CD8-positive, alpha-beta memory T cell (primary cell): ENCODE measurements at regions not wholly inside any gene's neighbourhood (a gene's known extent, or its start where the extent isn't known, plus 50 kb on each side); places are given as distances from the start of the nearest gene placed in this dataset.
"Not testable (repeated sequence)": the region's sequence is repeated elsewhere in the genome, so short reads cannot be mapped to it uniquely, and the experiment has no call there.

ENCODE experiments used
- CTCF ChIA-PET: fragments of 350-600 bp; sonication (Branson Sonifier 250); formaldehyde crosslinking; loops from one replicate; lab custom pipeline; 2021; ENCODE audit warnings: antibody characterized with exemption; lab: Charles Lee
- POLR2A ChIA-PET: fragments of 350-600 bp; sonication (Branson Sonifier 250); formaldehyde crosslinking; loops from one replicate; lab custom pipeline; 2021; ENCODE audit warnings: antibody characterized with exemption; lab: Charles Lee
- DNase-seq, 5 donors: peaks; one replicate each; pipeline versions ENCODE4 v3.0.0 to v3.0.0-alpha.2; 2020 to 2022; ENCODE audit warnings: mixed read lengths in 1 of 5
- H3K27ac ChIP-seq: one replicate; pipeline ENCODE4 v1.7.0; 2013; ENCODE audit warnings: low read depth, mild to moderate bottlenecking, low read length, moderate library complexity
- H3K27me3 ChIP-seq: 2 replicates; pipeline ENCODE4 v1.7.0; 2013; ENCODE audit warnings: low read length, mild to moderate bottlenecking; ENCODE audit not compliant: insufficient read depth, poor library complexity, severe bottlenecking
- H3K36me3 ChIP-seq: 2 replicates; pipeline ENCODE4 v1.7.0; 2013; ENCODE audit warnings: mild to moderate bottlenecking, low read length, moderate library complexity; ENCODE audit not compliant: insufficient read depth
- H3K4me1 ChIP-seq: 2 replicates; pipeline ENCODE4 v1.7.0; 2013; ENCODE audit warnings: mild to moderate bottlenecking, low read length, moderate library complexity; ENCODE audit not compliant: insufficient read depth
- H3K4me3 ChIP-seq: 2 replicates; pipeline ENCODE4 v1.7.0; 2013; ENCODE audit warnings: mild to moderate bottlenecking, low read length
- H3K9me3 ChIP-seq: 2 replicates; pipeline ENCODE4 v1.7.0; 2013; ENCODE audit warnings: mild to moderate bottlenecking, low read length
- H3K27ac Mint-ChIP-seq, 8 donors: one replicate each; pipeline ENCODE4 v1.8.0; 2020 to 2021; ENCODE audit warnings: mixed read lengths in 8 of 8, mild to moderate bottlenecking in 6 of 8, inconsistent platforms in 3 of 8, moderate library complexity in 3 of 8
- H3K27me3 Mint-ChIP-seq, 2 donors: one replicate each; pipeline ENCODE4 v1.8.0; 2020 to 2021; ENCODE audit warnings: mixed read lengths in 2 of 2, mild to moderate bottlenecking in 1 of 2, moderate library complexity in 1 of 2
- H3K36me3 Mint-ChIP-seq, 3 donors: one replicate each; pipeline ENCODE4 v1.8.0; 2020 to 2021; ENCODE audit warnings: mixed read lengths in 3 of 3, inconsistent platforms in 1 of 3, mild to moderate bottlenecking in 1 of 3
- H3K4me1 Mint-ChIP-seq, 3 donors: one replicate each; pipeline ENCODE4 v1.8.0; 2020 to 2021; ENCODE audit warnings: mixed read lengths in 3 of 3, inconsistent platforms in 1 of 3, mild to moderate bottlenecking in 1 of 3
- H3K4me3 Mint-ChIP-seq, 7 donors: one replicate each; pipeline ENCODE4 v1.8.0; 2020 to 2021; ENCODE audit warnings: mixed read lengths in 7 of 7, mild to moderate bottlenecking in 6 of 7, moderate library complexity in 4 of 7, inconsistent platforms in 2 of 7
- H3K9me3 Mint-ChIP-seq, 5 donors: one replicate each; pipeline ENCODE4 v1.8.0; 2020 to 2022; ENCODE audit warnings: mixed read lengths in 5 of 5, mild to moderate bottlenecking in 3 of 5, moderate library complexity in 2 of 5, inconsistent platforms in 1 of 5

DNA sequence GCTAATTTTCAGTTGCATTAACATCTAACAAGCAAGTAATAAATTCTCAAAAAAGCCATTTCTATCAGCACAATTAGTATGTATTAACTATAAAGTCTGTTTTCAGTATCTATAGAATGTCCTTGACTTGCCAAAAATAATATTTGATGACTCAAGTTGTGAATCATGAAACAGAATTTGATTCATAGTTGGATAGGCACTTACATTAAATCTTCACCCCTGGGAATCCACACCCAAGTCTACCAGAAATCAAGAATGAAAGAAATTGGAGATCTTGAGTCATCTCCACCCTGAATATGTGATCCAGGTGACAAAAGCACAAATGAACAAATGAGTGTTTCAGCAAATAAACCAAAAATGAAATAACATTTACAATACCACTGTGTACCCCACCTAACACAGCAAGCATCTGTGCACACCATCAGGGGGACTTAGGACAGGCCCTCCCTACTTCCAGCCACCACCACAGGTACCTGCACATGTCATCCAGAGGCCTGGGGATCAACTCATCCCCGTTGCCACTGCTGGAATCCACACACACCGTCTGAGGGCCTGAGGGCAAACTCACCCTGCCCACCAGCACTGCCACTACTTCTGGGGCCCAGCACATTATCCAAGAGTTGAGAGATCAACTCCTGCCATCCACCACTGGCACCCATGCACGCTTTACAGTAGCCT, 160.1 kb downstream of the MTERF1 start:
- H3K4me1 Mint-ChIP-seq: no peaks in the 10 kb centered on the region
- no peak overlapping the region for H3K27ac Mint-ChIP-seq
- H3K36me3 Mint-ChIP-seq: peaks cover 0 to 5% (median 0%) of the 10 kb centered on the region in 3 donors
- Histone ChIP-seq H3K27ac (no peak overlapping the region), H3K4me1 (no peaks in the 10 kb centered on the region), H3K27me3 (no peaks in the 10 kb centered on the region), H3K9me3 (peaks cover 5% of the 10 kb centered on the region), H3K4me3 (no peak overlapping the region), H3K36me3 (no peaks in the 10 kb centered on the region)
- ChIA-PET POLR2A (no interaction called here), CTCF (no interaction called here)
- H3K4me3 Mint-ChIP-seq: no peak overlapping the region
- peaks cover 48 to 63% (median 51%) of the 10 kb centered on the region in 5 donors for H3K9me3 Mint-ChIP-seq
- peaks cover 0 to 2% of the 10 kb centered on the region in 2 donors for H3K27me3 Mint-ChIP-seq
- DNase-seq: no peak

DNA sequence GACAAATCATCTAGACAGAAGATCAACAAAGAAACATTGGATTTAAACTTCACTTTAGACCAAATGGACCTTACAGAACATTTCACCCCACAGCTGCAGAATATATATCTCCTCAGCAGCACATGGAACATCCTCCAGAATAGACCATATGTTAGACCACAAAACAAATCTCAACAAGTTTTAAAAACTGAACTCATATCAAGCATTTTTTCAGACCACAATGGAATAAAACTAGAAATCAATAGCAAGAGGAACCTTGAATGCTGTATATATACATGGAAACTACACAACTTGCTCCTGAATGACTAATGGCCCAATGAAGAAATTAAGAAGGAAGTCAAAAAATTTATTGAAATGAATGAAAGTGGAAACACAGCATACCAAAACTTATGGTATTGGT, 157.7 kb downstream of the MTERF1 start:
- no peak overlapping the region for H3K4me3 Mint-ChIP-seq
- no peak overlapping the region for H3K27ac ChIP-seq
- no peak overlapping the region for H3K4me3 ChIP-seq

GRCh38 chr7:91729046-91729445, 151.5 kb downstream of the MTERF1 start:
- H3K4me3 Mint-ChIP-seq, CTCF ChIA-PET: not testable (repeated sequence)

More for the DNA sequence above, 157.7 kb downstream of the MTERF1 start:
- H3K36me3 ChIP-seq: no peaks in the 10 kb centered on the region
- H3K9me3 Mint-ChIP-seq: peaks cover 47 to 62% (median 55%) of the 10 kb centered on the region in 5 donors
- CTCF ChIA-PET: no interaction called here
- H3K9me3 ChIP-seq: peaks cover 5% of the 10 kb centered on the region
- no peak for DNase-seq
- peaks cover 0 to 2% of the 10 kb centered on the region in 2 donors for H3K27me3 Mint-ChIP-seq
- H3K27ac Mint-ChIP-seq: no peak overlapping the region
- H3K4me1 Mint-ChIP-seq: no peaks in the 10 kb centered on the region
- H3K4me1 ChIP-seq: no peaks in the 10 kb centered on the region
- peaks cover 0 to 5% (median 0%) of the 10 kb centered on the region in 3 donors for H3K36me3 Mint-ChIP-seq
- POLR2A ChIA-PET: no interaction called here
- H3K27me3 ChIP-seq: no peaks in the 10 kb centered on the region

GRCh38 chr7:91731976-91732375, 148.5 kb downstream of the MTERF1 start:
- Histone ChIP-seq H3K4me1 (no peaks in the 10 kb centered on the region), H3K27me3 (no peaks in the 10 kb centered on the region), H3K27ac (no peak overlapping the region), H3K36me3 (no peaks in the 10 kb centered on the region), H3K9me3 (peaks cover 3% of the 10 kb centered on the region), H3K4me3 (no peak overlapping the region)
- ChIA-PET POLR2A (no interaction called here), CTCF (no interaction called here)
- no peaks in the 10 kb centered on the region for H3K27me3 Mint-ChIP-seq
- no peak overlapping the region for H3K27ac Mint-ChIP-seq
- H3K4me3 Mint-ChIP-seq: no peak overlapping the region
- no peak for DNase-seq
- no peaks in the 10 kb centered on the region for H3K36me3 Mint-ChIP-seq
- H3K4me1 Mint-ChIP-seq: no peaks in the 10 kb centered on the region
- H3K9me3 Mint-ChIP-seq: peaks cover 29 to 46% (median 43%) of the 10 kb centered on the region in 5 donors

More at GRCh38 chr7:91729046-91729445, 151.5 kb downstream of the MTERF1 start:
- H3K4me3 ChIP-seq, H3K36me3 ChIP-seq, H3K36me3 Mint-ChIP-seq, H3K27ac Mint-ChIP-seq, H3K27me3 Mint-ChIP-seq, H3K27ac ChIP-seq, DNase-seq, H3K27me3 ChIP-seq, H3K4me1 Mint-ChIP-seq, H3K4me1 ChIP-seq, POLR2A ChIA-PET, H3K9me3 ChIP-seq: not testable (repeated sequence)
- peaks cover 30 to 50% (median 43%) of the 10 kb centered on the region in 5 donors for H3K9me3 Mint-ChIP-seq

DNA sequence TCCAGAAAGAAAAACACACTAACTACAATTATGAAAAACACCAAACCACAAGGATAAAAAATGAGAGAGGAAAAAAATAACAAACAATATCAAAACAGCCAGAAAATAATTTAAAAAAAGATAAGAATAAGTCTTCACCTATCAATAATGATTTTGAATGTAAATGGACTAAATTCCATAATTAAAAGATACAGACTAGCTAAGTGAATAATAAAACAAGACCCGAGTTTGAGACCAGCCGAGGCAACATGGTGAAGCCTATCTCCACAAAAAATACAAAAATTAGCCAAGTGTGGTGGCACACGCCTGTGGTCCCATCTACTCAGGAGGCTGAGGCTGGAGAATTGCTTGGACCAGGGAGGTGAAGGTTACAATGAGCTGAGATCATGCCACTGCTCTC, 131.1 kb downstream of the MTERF1 start:
- Mint-ChIP-seq H3K9me3 (peaks cover 27 to 47% (median 38%) of the 10 kb centered on the region in 5 donors), H3K36me3 (peaks cover 0 to 9% (median 0%) of the 10 kb centered on the region in 3 donors), H3K27me3 (peaks cover 0 to 4% of the 10 kb centered on the region in 2 donors), H3K27ac (no peak overlapping the region), H3K4me1 (no peaks in the 10 kb centered on the region), H3K4me3 (no peak overlapping the region)
- H3K4me1 ChIP-seq: no peaks in the 10 kb centered on the region
- no peaks in the 10 kb centered on the region for H3K27me3 ChIP-seq
- no peak for DNase-seq
- H3K4me3 ChIP-seq: no peak overlapping the region
- ChIA-PET CTCF (no interaction called here), POLR2A (no interaction called here)
- H3K27ac ChIP-seq: no peak overlapping the region
- H3K9me3 ChIP-seq: no peaks in the 10 kb centered on the region
- no peaks in the 10 kb centered on the region for H3K36me3 ChIP-seq

GRCh38 chr7:91750091-91750490, 130.4 kb downstream of the MTERF1 start:
- H3K4me3 Mint-ChIP-seq: no peak overlapping the region
- H3K27ac Mint-ChIP-seq: no peak overlapping the region
- no peaks in the 10 kb centered on the region for H3K36me3 ChIP-seq
- H3K36me3 Mint-ChIP-seq: peaks cover 0 to 9% (median 0%) of the 10 kb centered on the region in 3 donors
- ChIA-PET POLR2A (no interaction called here), CTCF (no interaction called here)
- no peak overlapping the region for H3K27ac ChIP-seq
- no peaks in the 10 kb centered on the region for H3K4me1 Mint-ChIP-seq
- DNase-seq: no peak
- no peaks in the 10 kb centered on the region for H3K9me3 ChIP-seq
- H3K27me3 Mint-ChIP-seq: peaks cover 0 to 4% of the 10 kb centered on the region in 2 donors
- no peaks in the 10 kb centered on the region for H3K27me3 ChIP-seq
- peaks cover 24 to 43% (median 37%) of the 10 kb centered on the region in 5 donors for H3K9me3 Mint-ChIP-seq
- H3K4me3 ChIP-seq: no peak overlapping the region
- H3K4me1 ChIP-seq: no peaks in the 10 kb centered on the region

DNA sequence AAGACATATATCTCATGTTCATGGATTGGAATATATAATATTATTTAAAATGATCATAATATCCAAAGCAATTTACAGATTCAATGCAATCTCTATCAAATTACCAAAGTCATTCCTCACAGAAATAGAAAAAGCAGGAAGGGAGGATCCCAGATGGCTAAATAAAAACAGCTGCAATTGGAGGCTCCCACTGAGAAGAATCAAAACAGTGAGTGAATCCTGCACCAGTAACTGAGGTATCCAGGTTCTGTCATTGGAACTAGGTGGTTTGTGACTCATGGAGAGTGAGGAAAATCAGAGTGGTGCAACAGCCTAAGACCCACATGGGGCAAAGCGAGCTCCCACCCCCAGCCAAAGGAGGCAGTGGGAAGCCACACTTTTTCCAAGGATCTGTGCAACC, 128.4 kb downstream of the MTERF1 start:
- no peak for DNase-seq
- POLR2A ChIA-PET: no interaction called here
- no peak overlapping the region for H3K4me3 ChIP-seq
- H3K9me3 ChIP-seq: no peaks in the 10 kb centered on the region
- Mint-ChIP-seq H3K27ac (no peak overlapping the region), H3K4me3 (no peak overlapping the region), H3K27me3 (peaks cover 0 to under 1% of the 10 kb centered on the region in 2 donors), H3K4me1 (no peaks in the 10 kb centered on the region), H3K36me3 (peaks cover 0 to 9% (median 0%) of the 10 kb centered on the region in 3 donors), H3K9me3 (peaks cover 22 to 36% (median 32%) of the 10 kb centered on the region in 5 donors)
- H3K36me3 ChIP-seq: no peaks in the 10 kb centered on the region
- H3K27me3 ChIP-seq: no peaks in the 10 kb centered on the region
- CTCF ChIA-PET: no interaction called here
- H3K27ac ChIP-seq: no peak overlapping the region
- H3K4me1 ChIP-seq: no peaks in the 10 kb centered on the region

GRCh38 chr7:91754280-91754679, 126.2 kb downstream of the MTERF1 start:
- H3K27me3 Mint-ChIP-seq, CTCF ChIA-PET, POLR2A ChIA-PET: not testable (repeated sequence)

More at GRCh38 chr7:91754280-91754679, 126.2 kb downstream of the MTERF1 start:
- H3K27ac Mint-ChIP-seq, H3K4me3 ChIP-seq, H3K4me1 ChIP-seq, H3K9me3 ChIP-seq, H3K36me3 Mint-ChIP-seq, H3K4me1 Mint-ChIP-seq, H3K27ac ChIP-seq, H3K27me3 ChIP-seq, H3K36me3 ChIP-seq, H3K4me3 Mint-ChIP-seq, DNase-seq: not testable (repeated sequence)
- peaks cover 17 to 38% (median 36%) of the 10 kb centered on the region in 5 donors for H3K9me3 Mint-ChIP-seq
